Ascending aorta (tissue), 2 donors: ENCODE measurements at regions not wholly inside any gene's neighbourhood (a gene's known extent, or its start where the extent isn't known, plus 50 kb on each side); places are given as distances from the start of the nearest gene placed in this dataset.

ENCODE experiments used
- DNase-seq, 2 donors: peaks; one replicate each; pipeline ENCODE4 v3.0.0-alpha.2; 2019; ENCODE audit warnings: low spot score in 2 of 2
- H3K27ac ChIP-seq, 2 donors: fragments of 200-600 bp; sonication (generic); one replicate each; pipeline ENCODE4 v1.5.1; 2016 to 2017; ENCODE audit warnings: mild to moderate bottlenecking in 1 of 2
- H3K27me3 ChIP-seq: fragments of 200-600 bp; sonication (generic); one replicate; pipeline ENCODE4 v1.5.1; 2017
- H3K36me3 ChIP-seq, 2 donors: fragments of 200-600 bp; sonication (generic); one replicate each; pipeline ENCODE4 v1.5.1; 2016
- H3K4me1 ChIP-seq, 2 donors: fragments of 200-600 bp; sonication (generic); one replicate each; pipeline ENCODE4 v1.5.1; 2016 to 2017; ENCODE audit warnings: mild to moderate bottlenecking in 1 of 2
- H3K4me3 ChIP-seq, 2 donors: fragments of 200-600 bp; sonication (generic); one replicate each; pipeline ENCODE4 v1.5.1; 2016 to 2017; ENCODE audit warnings: mild to moderate bottlenecking in 1 of 2
- H3K9me3 ChIP-seq, 2 donors: fragments of 200-600 bp; sonication (generic); one replicate each; pipeline ENCODE4 v1.5.1; 2016
- intact Hi-C: fragments of 100-400 bp; cut with DNase I; formaldehyde crosslinking; loops from one replicate; pipeline ENCODE4 v1.15.1; 2023
- TF ChIP-seq, protein P1 (sequence below), 3 experiments: fragments of 200-600 bp in 2 of 3; fragments of 450-650 bp in 1 of 3; sonication (generic) in 2 of 3; IDR thresholded peaks; one replicate each; pipeline ENCODE4 v1.5.1; 2016 to 2019; ENCODE audit warnings: antibody characterized with exemption in 3 of 3, mild to moderate bottlenecking in 1 of 3, moderate library complexity in 1 of 3

DNA sequence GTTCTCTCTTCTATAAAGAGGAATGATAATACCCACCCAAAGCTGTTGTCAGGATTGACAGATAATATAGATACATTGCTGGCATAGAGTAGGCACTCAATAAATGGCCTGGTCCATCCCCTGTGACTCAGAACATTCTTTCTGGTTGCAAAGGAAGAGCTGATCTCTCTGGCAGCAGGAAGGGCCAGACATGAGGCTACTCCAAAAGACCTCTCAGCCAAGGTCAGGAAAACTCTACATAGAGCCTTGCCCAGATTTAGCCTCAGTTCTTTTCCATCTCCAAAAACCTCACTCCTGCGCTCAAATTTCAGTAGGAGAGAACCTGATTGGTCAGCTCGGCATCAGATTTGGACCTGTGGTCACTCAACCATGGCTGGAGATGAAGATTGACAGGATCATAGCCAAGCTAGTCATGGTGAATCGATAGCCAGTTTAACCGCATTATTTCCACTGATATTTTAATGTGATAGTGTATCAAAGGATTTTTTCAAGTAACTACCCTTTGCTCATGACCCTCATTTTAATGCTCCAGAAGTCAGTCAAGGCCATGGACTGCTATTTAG is 319.6 kb downstream of the DRD1 start:
- TF ChIP-seq, protein P1, sequence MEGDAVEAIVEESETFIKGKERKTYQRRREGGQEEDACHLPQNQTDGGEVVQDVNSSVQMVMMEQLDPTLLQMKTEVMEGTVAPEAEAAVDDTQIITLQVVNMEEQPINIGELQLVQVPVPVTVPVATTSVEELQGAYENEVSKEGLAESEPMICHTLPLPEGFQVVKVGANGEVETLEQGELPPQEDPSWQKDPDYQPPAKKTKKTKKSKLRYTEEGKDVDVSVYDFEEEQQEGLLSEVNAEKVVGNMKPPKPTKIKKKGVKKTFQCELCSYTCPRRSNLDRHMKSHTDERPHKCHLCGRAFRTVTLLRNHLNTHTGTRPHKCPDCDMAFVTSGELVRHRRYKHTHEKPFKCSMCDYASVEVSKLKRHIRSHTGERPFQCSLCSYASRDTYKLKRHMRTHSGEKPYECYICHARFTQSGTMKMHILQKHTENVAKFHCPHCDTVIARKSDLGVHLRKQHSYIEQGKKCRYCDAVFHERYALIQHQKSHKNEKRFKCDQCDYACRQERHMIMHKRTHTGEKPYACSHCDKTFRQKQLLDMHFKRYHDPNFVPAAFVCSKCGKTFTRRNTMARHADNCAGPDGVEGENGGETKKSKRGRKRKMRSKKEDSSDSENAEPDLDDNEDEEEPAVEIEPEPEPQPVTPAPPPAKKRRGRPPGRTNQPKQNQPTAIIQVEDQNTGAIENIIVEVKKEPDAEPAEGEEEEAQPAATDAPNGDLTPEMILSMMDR (IDR thresholded peaks at IDR 0.05), result no peak
- H3K27ac ChIP-seq, result no peak overlapping the region
- intact Hi-C loops, result no loop called here
- no peaks in the 10 kb centered on the region for H3K27me3 ChIP-seq
- no peaks in the 10 kb centered on the region for H3K4me1 ChIP-seq
- no peaks in the 10 kb centered on the region for H3K9me3 ChIP-seq
- no peak for DNase-seq
- no peak overlapping the region for H3K4me3 ChIP-seq
- no peaks in the 10 kb centered on the region for H3K36me3 ChIP-seq

DNA sequence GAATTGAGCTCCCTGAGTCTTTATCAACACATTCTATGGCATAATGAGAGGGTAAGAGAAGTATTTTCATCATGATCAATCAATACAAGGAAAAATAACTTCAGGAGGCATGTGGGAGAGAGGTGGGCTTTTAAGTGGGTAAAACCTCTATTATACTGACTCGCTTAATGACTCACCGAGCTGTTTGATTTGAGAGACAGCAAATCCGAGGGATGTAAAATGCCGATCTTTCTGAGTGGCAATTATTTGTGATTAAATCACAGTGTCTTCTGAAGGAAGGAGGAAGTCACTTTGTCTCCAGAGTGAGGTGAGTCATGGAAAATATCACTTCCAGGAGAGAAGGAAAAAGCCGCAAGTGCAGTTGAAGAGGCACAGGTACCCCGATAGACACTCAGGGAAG is 320.4 kb downstream of the DRD1 start:
- H3K27me3 ChIP-seq, result no peaks in the 10 kb centered on the region
- intact Hi-C loops, result no loop called here
- TF ChIP-seq, protein P1 (IDR thresholded peaks at IDR 0.05), result no peak
- no peaks in the 10 kb centered on the region for H3K4me1 ChIP-seq
- no peak overlapping the region for H3K4me3 ChIP-seq
- H3K9me3 ChIP-seq, result no peaks in the 10 kb centered on the region
- H3K36me3 ChIP-seq, result no peaks in the 10 kb centered on the region
- no peak for DNase-seq
- no peak overlapping the region for H3K27ac ChIP-seq

DNA sequence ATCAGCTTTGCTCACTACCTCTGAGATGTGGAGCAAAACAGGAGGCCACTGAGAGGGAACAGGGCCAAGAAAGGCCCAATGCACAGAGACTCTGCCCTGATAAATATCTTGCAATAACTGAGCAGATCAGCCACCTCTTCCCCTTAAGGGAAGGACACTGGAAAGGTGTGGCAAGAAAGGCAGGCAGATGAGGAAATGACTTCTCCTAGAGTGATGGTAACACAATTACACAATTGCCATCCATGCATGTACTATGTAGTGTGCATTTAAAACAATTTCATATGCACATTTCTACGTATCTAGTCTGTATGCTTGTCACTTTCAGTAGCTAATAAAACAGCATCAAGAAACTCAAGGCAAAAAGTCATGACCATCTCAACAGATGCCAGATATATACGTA is 322.5 kb downstream of the DRD1 start:
- no peak for DNase-seq
- Histone ChIP-seq H3K9me3 (no peaks in the 10 kb centered on the region), H3K27ac (no peak overlapping the region), H3K4me3 (no peak overlapping the region), H3K27me3 (no peaks in the 10 kb centered on the region), H3K36me3 (no peaks in the 10 kb centered on the region), H3K4me1 (no peaks in the 10 kb centered on the region)
- TF ChIP-seq, protein P1 (IDR thresholded peaks at IDR 0.05), result no peak
- intact Hi-C loops, result no loop called here

DNA sequence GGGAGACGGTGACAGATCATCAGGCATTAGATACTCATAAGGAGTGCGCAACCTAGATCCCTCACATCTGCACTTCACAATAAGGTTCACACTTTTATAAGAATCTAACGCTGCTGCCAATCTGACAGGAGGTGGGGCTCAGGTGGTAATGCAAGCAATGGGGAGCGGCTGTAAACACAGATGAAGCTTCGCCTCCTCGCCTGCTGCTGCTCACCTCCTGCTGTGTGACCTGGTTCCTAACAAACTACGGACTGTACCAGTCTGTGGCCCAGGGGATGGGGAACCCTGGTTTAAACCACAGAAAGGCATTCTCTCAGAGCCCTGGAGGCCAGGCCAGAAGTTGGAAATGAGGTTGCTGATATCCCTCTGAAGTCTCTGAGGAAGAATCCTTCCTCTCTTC is 323.6 kb downstream of the DRD1 start:
- Histone ChIP-seq H3K27me3 (no peaks in the 10 kb centered on the region), H3K9me3 (no peaks in the 10 kb centered on the region), H3K4me3 (no peak overlapping the region), H3K4me1 (no peaks in the 10 kb centered on the region), H3K27ac (no peak overlapping the region), H3K36me3 (no peaks in the 10 kb centered on the region)
- TF ChIP-seq, protein P1 (IDR thresholded peaks at IDR 0.05), result no peak
- no peak for DNase-seq
- intact Hi-C loops, result no loop called here

DNA sequence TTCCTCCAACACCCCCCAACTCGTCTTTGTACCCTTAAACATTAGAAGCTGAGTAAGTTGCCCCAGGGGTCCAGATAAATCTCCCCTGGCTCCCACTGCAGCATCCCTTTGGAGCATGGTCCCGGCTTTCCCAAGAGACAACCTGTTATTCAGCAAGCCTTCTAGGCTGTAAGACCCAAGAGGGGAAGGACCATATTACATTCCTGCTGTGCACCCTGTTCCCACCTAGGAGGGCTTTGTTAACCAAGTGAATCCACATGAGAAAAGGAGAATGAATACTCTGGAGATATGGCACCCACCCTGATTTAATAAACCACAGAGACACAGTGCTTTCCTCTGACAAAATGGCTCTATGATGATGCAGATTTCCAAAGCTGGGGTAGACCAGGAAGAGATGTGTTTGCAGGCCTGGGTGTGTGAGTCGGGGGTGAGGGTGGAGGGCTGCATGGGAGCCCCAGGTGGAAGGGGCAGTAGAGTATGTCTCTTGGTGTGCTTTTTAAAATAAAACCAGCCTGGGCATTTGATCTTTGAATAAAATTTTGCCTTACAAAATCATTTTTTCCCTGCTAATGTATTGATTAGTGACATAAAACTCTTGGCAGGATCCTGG is 325.2 kb downstream of the DRD1 start:
- H3K9me3 ChIP-seq, result no peaks in the 10 kb centered on the region
- no peaks in the 10 kb centered on the region for H3K27me3 ChIP-seq
- no peaks in the 10 kb centered on the region for H3K4me1 ChIP-seq
- intact Hi-C loops, result no loop called here
- TF ChIP-seq, protein P1 (IDR thresholded peaks at IDR 0.05), result no peak
- no peaks in the 10 kb centered on the region for H3K36me3 ChIP-seq
- no peak for DNase-seq
- H3K4me3 ChIP-seq, result no peak overlapping the region
- no peak overlapping the region for H3K27ac ChIP-seq
